Body of pancreas (tissue), 4 donors: ENCODE measurements at regions not wholly inside any gene's neighbourhood (a gene's known extent, or its start where the extent isn't known, plus 50 kb on each side); places are given as distances from the start of the nearest gene placed in this dataset.
"Not testable (repeated sequence)": the region's sequence is repeated elsewhere in the genome, so short reads cannot be mapped to it uniquely, and the experiment has no call there.

Experiments
- ATAC-seq: fragments of 150-250 bp; one replicate; pipeline ENCODE4 v1.9.1; 2016
- DNase-seq, 4 donors: peaks; one replicate each; pipeline ENCODE4 v3.0.0-alpha.2; 2019
- H3K27ac ChIP-seq, 4 donors: fragments of 200-600 bp; sonication (generic); 1 replicate in 3 of 4; 2 replicates in 1 of 4; pipeline versions ENCODE4 v1.5.1 to v1.6.1; 2016 to 2019; ENCODE audit warnings: mild to moderate bottlenecking in 1 of 4, mixed read lengths in 1 of 4, moderate library complexity in 1 of 4
- H3K27me3 ChIP-seq, 2 donors: fragments of 200-600 bp; sonication (generic); one replicate each; pipeline ENCODE4 v1.6.0; 2016; ENCODE audit warnings: mild to moderate bottlenecking in 1 of 2
- H3K36me3 ChIP-seq, 2 donors: fragments of 200-600 bp; sonication (generic); replicated peaks in 1 of 2; 2 replicates each; pipeline ENCODE4 v1.5.1; 2016; ENCODE audit warnings: low read depth in 2 of 2; ENCODE audit not compliant: insufficient read depth in 1 of 2
- H3K4me1 ChIP-seq: fragments of 200-600 bp; sonication (generic); one replicate; pipeline ENCODE4 v1.6.0; 2016
- H3K4me3 ChIP-seq, 2 donors: fragments of 200-600 bp; sonication (generic); 1 replicate in 1 of 2; 2 replicates in 1 of 2; pipeline ENCODE4 v1.5.1; 2016 to 2019
- H3K9me3 ChIP-seq, 3 donors: fragments of 200-600 bp; sonication (generic); 1 replicate in 2 of 3; 2 replicates in 1 of 3; pipeline ENCODE4 v1.5.1; 2016
- POLR2A ChIP-seq, 3 donors: fragments of 450-650 bp; IDR thresholded peaks; one replicate each; pipeline ENCODE4 v1.6.1; 2016; ENCODE audit warnings: antibody characterized with exemption in 3 of 3, mild to moderate bottlenecking in 2 of 3
- WGBS, 2 donors: methylation state at CpG; one replicate each; pipeline ENCODE4 v1.1.5; 2017; 5-methylcytosine and 5-hydroxymethylcytosine counted together
- intact Hi-C: fragments of 100-400 bp; cut with DNase I; formaldehyde crosslinking; loops from one replicate; pipeline ENCODE4 v1.15.1; 2023
- TF ChIP-seq, protein P1 (sequence below), 7 experiments: fragments of 450-650 bp in 4 of 7; fragments of 200-600 bp in 3 of 7; sonication (generic) in 3 of 7; IDR thresholded peaks; one replicate each; pipeline ENCODE4 v1.5.1; 2016 to 2019; ENCODE audit warnings: antibody characterized with exemption in 7 of 7

- no peaks in the 10 kb centered on the region for H3K36me3 ChIP-seq
- no peak overlapping the region for H3K27ac ChIP-seq
- WGBS, 2 donors: 88 to 94% methylated on average over 6 of the region's 6 CpGs
- DNase-seq: no peak
- no peaks in the 10 kb centered on the region for H3K27me3 ChIP-seq
- ATAC-seq: no peak
- H3K4me1 ChIP-seq: no peaks in the 10 kb centered on the region
- intact Hi-C loops: no loop called here
- no peak for TF ChIP-seq POLR2A (IDR thresholded peaks at IDR 0.05)
- TF ChIP-seq, protein P1, sequence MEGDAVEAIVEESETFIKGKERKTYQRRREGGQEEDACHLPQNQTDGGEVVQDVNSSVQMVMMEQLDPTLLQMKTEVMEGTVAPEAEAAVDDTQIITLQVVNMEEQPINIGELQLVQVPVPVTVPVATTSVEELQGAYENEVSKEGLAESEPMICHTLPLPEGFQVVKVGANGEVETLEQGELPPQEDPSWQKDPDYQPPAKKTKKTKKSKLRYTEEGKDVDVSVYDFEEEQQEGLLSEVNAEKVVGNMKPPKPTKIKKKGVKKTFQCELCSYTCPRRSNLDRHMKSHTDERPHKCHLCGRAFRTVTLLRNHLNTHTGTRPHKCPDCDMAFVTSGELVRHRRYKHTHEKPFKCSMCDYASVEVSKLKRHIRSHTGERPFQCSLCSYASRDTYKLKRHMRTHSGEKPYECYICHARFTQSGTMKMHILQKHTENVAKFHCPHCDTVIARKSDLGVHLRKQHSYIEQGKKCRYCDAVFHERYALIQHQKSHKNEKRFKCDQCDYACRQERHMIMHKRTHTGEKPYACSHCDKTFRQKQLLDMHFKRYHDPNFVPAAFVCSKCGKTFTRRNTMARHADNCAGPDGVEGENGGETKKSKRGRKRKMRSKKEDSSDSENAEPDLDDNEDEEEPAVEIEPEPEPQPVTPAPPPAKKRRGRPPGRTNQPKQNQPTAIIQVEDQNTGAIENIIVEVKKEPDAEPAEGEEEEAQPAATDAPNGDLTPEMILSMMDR (IDR thresholded peaks at IDR 0.05): no peak
- H3K4me3 ChIP-seq: no peak overlapping the region
- H3K9me3 ChIP-seq: no peaks in the 10 kb centered on the region
These were observed 465.9 kb upstream of the RASGRP1 start for GRCh38 chr15:39030291-39031070.

DNA sequence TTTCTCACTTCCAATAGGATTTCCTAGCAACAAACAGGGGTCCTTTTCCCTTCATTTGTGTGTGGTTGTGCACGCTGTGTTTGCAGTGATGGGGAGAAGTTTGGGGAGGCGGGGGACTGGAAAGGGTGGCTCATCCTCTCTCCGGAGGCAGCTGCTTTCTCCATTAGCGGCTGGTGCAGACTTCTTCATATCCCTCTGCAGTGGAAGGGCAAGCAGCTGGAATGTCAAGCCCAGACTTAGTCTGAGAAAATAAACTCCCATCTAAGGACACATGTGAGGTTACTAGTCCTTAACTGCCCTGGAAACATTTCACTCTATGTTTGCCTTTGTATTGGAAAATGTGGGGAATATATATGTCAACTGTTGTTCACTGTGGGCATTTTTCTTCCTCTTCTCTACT is 467.0 kb upstream of the RASGRP1 start:
- intact Hi-C loops: no loop called here
- no peak overlapping the region for H3K4me3 ChIP-seq
- H3K9me3 ChIP-seq: no peaks in the 10 kb centered on the region
- no peaks in the 10 kb centered on the region for H3K4me1 ChIP-seq
- no peaks in the 10 kb centered on the region for H3K36me3 ChIP-seq
- TF ChIP-seq, protein P1 (IDR thresholded peaks at IDR 0.05): no peak
- TF ChIP-seq POLR2A (IDR thresholded peaks at IDR 0.05): no peak
- ATAC-seq (no peak), DNase-seq (no peak)
- H3K27me3 ChIP-seq: no peaks in the 10 kb centered on the region
- 76 to 83% methylated on average over 4 of the region's 4 CpGs for WGBS, 2 donors
- no peak overlapping the region for H3K27ac ChIP-seq

DNA sequence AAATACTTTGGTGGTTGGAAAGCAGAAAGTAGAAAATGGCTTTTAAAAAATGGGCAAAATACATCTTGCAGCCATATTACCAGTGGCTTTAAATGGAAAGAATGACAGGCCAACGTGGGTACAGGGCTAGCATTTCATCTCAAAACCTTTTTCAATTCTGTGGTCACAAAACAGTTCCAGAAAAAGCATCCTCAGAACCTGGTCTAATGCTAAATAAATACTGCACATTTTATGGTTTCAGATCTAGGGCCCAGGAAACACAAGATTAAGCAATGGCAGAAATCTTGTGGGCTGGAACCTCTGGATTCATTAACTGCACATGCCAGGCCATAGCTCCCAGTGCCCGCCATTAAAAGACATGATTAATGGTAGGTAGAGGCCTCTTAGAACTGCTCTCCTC is 470.2 kb upstream of the RASGRP1 start:
- no peak overlapping the region for H3K27ac ChIP-seq
- no peak overlapping the region for H3K4me3 ChIP-seq
- ATAC-seq (no peak), DNase-seq (no peak)
- H3K4me1 ChIP-seq: no peaks in the 10 kb centered on the region
- WGBS, 2 donors: 78 to 86% methylated on average over 2 of the region's 2 CpGs
- no peak for TF ChIP-seq POLR2A (IDR thresholded peaks at IDR 0.05)
- TF ChIP-seq, protein P1 (IDR thresholded peaks at IDR 0.05): no peak
- no peaks in the 10 kb centered on the region for H3K9me3 ChIP-seq
- H3K36me3 ChIP-seq: no peaks in the 10 kb centered on the region
- H3K27me3 ChIP-seq: no peaks in the 10 kb centered on the region
- intact Hi-C loops: no loop called here

DNA sequence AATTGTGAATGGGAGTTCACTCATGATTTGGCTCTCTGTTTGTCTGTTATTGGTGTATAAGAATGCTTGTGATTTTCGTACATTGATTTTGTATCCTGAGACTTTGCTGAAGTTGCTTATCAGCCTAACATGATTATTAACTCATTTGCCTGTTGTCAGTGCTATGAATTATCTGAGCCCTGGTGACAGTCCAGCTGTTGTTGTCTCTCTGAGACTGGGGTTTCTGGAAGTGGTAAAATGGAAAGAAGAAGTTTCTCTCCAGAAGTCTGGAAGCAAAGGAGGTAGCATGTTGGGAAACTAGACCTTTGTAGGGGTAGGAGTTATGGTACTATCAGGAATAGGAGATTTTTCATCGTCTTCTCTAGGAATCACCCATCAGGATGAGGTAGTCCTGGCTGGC is 473.0 kb upstream of the RASGRP1 start:
- DNase-seq, intact Hi-C loops: not testable (repeated sequence)
- 87 to 100% methylated on average over 2 of the region's 2 CpGs for WGBS, 2 donors

GRCh38 chr15:39040861-39041260 is 476.2 kb upstream of the RASGRP1 start:
- Histone ChIP-seq H3K36me3 (no peaks in the 10 kb centered on the region), H3K4me1 (peaks cover 21% of the 10 kb centered on the region), H3K27ac (no peak overlapping the region), H3K9me3 (no peaks in the 10 kb centered on the region), H3K4me3 (no peak overlapping the region), H3K27me3 (no peaks in the 10 kb centered on the region)
- intact Hi-C loops: no loop called here
- peak in 1 of 4 donors; percentile 5 for DNase-seq
- no peak for ATAC-seq
- TF ChIP-seq POLR2A (IDR thresholded peaks at IDR 0.05): no peak
- TF ChIP-seq, protein P1 (IDR thresholded peaks at IDR 0.05): no peak
- WGBS, 2 donors: 41 to 42% methylated on average over 3 of the region's 3 CpGs

More for the DNA sequence above, 473.0 kb upstream of the RASGRP1 start:
- ATAC-seq, H3K9me3 ChIP-seq, H3K27ac ChIP-seq, H3K36me3 ChIP-seq, H3K27me3 ChIP-seq, H3K4me3 ChIP-seq: not testable (repeated sequence)
- H3K4me1 ChIP-seq: peaks cover 16% of the 10 kb centered on the region
